ENCODE measurements at regions not wholly inside any gene's neighbourhood (a gene's known extent, or its start where the extent isn't known, plus 50 kb on each side); places are given as distances from the start of the nearest gene placed in this dataset.

DNA sequence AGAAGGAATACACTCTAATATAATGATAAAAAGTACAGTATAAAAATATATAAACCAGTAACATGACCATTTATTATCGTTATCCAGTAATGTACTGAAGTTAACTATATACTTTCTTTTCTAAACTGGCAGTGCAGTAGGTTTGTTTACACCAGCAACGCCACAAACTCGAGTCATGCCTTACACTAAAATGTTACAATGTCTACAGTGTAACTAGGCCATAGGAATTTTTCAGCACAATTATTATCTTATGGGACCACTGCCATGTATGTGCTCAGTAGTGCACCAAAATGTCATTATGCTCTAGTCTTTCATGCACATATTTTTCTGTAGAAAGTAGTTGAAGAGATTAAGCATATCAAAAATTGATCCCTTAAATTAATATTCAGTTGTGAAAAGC, 609.8 kb upstream of the BCHE start:
- Mint-ChIP-seq H3K36me3 (ENCODE audit: low read depth) (no peaks in the 10 kb centered on the region), H3K9me3 (peaks cover 30% of the 10 kb centered on the region), H3K4me3 (no peak overlapping the region), H3K27me3 (ENCODE audit: insufficient read depth) (no peaks in the 10 kb centered on the region), H3K4me1 (ENCODE audit: low read depth) (no peaks in the 10 kb centered on the region), H3K27ac (no peak overlapping the region)
- TF ChIP-seq, protein P1, sequence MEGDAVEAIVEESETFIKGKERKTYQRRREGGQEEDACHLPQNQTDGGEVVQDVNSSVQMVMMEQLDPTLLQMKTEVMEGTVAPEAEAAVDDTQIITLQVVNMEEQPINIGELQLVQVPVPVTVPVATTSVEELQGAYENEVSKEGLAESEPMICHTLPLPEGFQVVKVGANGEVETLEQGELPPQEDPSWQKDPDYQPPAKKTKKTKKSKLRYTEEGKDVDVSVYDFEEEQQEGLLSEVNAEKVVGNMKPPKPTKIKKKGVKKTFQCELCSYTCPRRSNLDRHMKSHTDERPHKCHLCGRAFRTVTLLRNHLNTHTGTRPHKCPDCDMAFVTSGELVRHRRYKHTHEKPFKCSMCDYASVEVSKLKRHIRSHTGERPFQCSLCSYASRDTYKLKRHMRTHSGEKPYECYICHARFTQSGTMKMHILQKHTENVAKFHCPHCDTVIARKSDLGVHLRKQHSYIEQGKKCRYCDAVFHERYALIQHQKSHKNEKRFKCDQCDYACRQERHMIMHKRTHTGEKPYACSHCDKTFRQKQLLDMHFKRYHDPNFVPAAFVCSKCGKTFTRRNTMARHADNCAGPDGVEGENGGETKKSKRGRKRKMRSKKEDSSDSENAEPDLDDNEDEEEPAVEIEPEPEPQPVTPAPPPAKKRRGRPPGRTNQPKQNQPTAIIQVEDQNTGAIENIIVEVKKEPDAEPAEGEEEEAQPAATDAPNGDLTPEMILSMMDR (IDR thresholded peaks at IDR 0.05): no peak
- DNase-seq: no peak

DNA sequence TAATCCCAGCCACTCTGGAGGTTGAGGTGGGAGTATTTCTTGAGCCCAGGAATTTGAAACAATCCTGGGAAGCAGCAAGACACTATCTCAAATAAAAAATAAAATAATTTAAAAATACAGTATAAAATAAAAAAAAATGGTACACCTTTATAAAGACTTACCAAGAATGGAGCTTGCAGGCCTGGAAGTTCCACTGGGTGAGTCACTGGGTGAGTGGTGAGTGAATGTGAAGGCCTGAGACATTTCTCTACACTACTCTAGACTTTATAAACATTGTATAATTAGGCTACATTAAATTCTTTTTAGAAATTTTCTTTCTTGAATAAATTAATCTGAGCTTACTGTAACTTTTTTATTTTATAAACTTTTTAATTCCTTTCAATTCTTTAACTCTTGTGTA, 609.1 kb upstream of the BCHE start:
- H3K27me3 Mint-ChIP-seq (ENCODE audit: insufficient read depth): no peaks in the 10 kb centered on the region
- H3K4me1 Mint-ChIP-seq (ENCODE audit: low read depth): no peaks in the 10 kb centered on the region
- TF ChIP-seq, protein P1 (IDR thresholded peaks at IDR 0.05): no peak
- DNase-seq: no peak
- no peak overlapping the region for H3K27ac Mint-ChIP-seq
- peaks cover 29% of the 10 kb centered on the region for H3K9me3 Mint-ChIP-seq
- no peaks in the 10 kb centered on the region for H3K36me3 Mint-ChIP-seq (ENCODE audit: low read depth)
- H3K4me3 Mint-ChIP-seq: no peak overlapping the region

DNA sequence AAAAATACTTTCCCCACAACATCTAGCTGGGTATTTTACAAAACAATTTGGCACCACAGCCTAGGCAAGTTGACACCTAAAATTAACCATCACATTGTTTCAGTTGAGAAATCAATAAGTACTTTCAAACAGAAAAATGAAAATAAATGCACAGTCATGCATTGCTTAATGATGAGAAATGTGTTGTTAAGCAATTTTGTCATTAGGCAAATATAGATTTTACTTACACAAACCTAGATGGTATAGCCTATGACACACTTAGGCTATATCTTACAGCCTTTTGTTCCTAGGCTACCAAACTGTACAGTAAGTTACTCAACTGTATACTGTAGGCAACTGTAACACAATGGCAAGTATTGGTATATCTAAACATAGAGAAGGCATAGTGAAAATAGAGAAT, 608.6 kb upstream of the BCHE start:
- Mint-ChIP-seq H3K27me3 (ENCODE audit: insufficient read depth) (no peaks in the 10 kb centered on the region), H3K4me3 (no peak overlapping the region), H3K4me1 (ENCODE audit: low read depth) (no peaks in the 10 kb centered on the region), H3K9me3 (peaks cover 33% of the 10 kb centered on the region), H3K27ac (no peak overlapping the region), H3K36me3 (ENCODE audit: low read depth) (no peaks in the 10 kb centered on the region)
- DNase-seq: no peak
- TF ChIP-seq, protein P1 (IDR thresholded peaks at IDR 0.05): no peak

DNA sequence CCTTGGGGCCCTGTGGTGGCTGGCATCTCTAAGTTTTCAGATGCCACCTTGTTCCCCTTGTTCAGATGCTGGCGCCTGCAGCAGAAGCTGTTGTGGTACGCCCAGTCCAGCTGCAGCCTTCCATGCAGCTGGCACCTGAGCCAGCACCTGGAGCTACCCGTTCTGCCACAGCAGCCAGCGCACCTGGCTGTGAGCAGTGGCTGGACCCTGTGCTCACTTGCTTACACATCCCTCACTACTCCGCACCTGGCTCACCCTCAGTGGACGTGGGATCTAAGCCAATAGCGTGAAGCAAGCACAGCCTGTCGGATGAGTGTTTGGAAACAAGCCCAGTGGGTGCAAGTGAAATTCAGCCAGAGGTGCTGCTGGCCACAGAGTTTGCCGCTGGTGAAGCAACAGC, 607.5 kb upstream of the BCHE start:
- Mint-ChIP-seq H3K4me3 (no peak overlapping the region), H3K36me3 (ENCODE audit: low read depth) (no peaks in the 10 kb centered on the region), H3K9me3 (peaks cover 39% of the 10 kb centered on the region), H3K4me1 (ENCODE audit: low read depth) (no peaks in the 10 kb centered on the region), H3K27me3 (ENCODE audit: insufficient read depth) (no peaks in the 10 kb centered on the region), H3K27ac (no peak overlapping the region)
- no peak for DNase-seq
- TF ChIP-seq, protein P1 (IDR thresholded peaks at IDR 0.05): no peak

DNA sequence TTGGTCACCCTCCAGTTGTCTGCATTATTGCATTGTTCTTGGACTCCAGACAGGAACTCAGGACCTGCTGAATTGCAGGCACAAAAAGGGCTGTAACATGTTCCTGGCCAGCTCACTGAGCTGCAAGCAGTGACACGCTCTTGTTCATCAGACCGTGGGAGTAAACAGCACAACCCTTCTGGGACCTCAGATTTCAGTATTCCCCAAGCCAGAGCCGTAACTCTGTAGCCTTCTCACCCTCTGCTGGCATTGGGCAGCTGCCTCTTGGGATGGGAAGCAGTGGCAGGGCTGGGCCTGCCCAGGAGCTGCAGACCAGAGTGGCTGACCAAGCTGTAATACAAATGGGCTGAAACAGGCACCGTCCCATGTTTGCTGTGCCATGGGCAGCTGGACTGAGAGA, 607.1 kb upstream of the BCHE start:
- Mint-ChIP-seq H3K4me1 (ENCODE audit: low read depth) (no peaks in the 10 kb centered on the region), H3K9me3 (peaks cover 39% of the 10 kb centered on the region), H3K4me3 (no peak overlapping the region), H3K36me3 (ENCODE audit: low read depth) (no peaks in the 10 kb centered on the region), H3K27me3 (ENCODE audit: insufficient read depth) (no peaks in the 10 kb centered on the region), H3K27ac (no peak overlapping the region)
- DNase-seq: no peak
- TF ChIP-seq, protein P1 (IDR thresholded peaks at IDR 0.05): no peak

DNA sequence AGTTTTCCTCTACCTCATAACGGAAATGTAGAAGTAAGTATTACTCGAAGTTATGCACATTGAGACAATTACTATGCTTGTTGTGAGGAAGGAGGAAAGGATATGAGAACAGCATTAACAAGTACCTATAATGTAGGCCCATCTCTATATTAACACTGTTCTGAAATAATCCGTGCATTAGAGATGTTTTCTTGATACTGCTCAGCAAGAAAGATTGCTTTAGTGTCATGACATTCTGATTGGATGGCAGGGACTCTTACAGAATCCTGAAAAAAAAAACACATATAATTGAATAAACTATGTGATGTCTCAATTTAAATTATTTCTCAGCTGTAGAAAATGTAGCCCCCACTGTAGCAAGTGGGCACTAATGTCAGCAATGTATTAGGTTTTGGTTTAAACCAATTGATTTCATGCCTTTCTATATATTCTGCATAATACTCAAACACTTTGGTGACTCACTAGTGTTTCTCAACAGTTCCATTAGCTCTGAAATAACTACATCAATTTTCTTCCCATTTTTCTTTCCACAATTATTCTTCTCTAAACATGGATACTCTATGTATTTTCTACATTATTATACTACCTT, 598.3 kb upstream of the BCHE start:
- Mint-ChIP-seq H3K4me1 (ENCODE audit: low read depth) (no peaks in the 10 kb centered on the region), H3K27me3 (ENCODE audit: insufficient read depth) (no peaks in the 10 kb centered on the region), H3K4me3 (no peak overlapping the region), H3K27ac (no peak overlapping the region), H3K9me3 (peaks cover 16% of the 10 kb centered on the region), H3K36me3 (ENCODE audit: low read depth) (no peaks in the 10 kb centered on the region)
- no peak for DNase-seq
- TF ChIP-seq, protein P1 (IDR thresholded peaks at IDR 0.05): no peak

Measured in HFFc6 (cell line).